Muscle of leg (tissue), 3 donors: ENCODE measurements at regions not wholly inside any gene's neighbourhood (a gene's known extent, or its start where the extent isn't known, plus 50 kb on each side); places are given as distances from the start of the nearest gene placed in this dataset.

Experiments used
- DNase-seq: peaks from one replicate; pipeline ENCODE4 v3.0.0; 2013
- H3K27ac ChIP-seq: one replicate; pipeline ENCODE4 v1.5.1; 2013; ENCODE audit warnings: mild to moderate bottlenecking, low read length, control low read depth
- H3K27me3 ChIP-seq: one replicate; pipeline ENCODE4 v1.6.1; 2013; ENCODE audit warnings: low read length; ENCODE audit not compliant: control insufficient read depth, insufficient read depth
- H3K36me3 ChIP-seq: one replicate; pipeline ENCODE4 v1.6.1; 2013; ENCODE audit warnings: low read length; ENCODE audit not compliant: control insufficient read depth, insufficient read depth
- H3K4me1 ChIP-seq: one replicate; pipeline ENCODE4 v1.6.1; 2013; ENCODE audit warnings: low read length; ENCODE audit not compliant: control insufficient read depth, insufficient read depth
- H3K4me3 ChIP-seq: one replicate; pipeline ENCODE4 v1.5.1; 2013; ENCODE audit warnings: low read length, control low read depth
- H3K9me3 ChIP-seq: replicated peaks from 2 replicates; pipeline ENCODE4 v1.6.1; 2013; ENCODE audit warnings: low read depth, low read length; ENCODE audit not compliant: control insufficient read depth
- WGBS: methylation state at CpG from one replicate; pipeline ENCODE4 v1.1.5; 2013; ENCODE audit warnings: missing lambda C conversion rate; ENCODE audit not compliant: insufficient coverage; 5-methylcytosine and 5-hydroxymethylcytosine counted together

DNA sequence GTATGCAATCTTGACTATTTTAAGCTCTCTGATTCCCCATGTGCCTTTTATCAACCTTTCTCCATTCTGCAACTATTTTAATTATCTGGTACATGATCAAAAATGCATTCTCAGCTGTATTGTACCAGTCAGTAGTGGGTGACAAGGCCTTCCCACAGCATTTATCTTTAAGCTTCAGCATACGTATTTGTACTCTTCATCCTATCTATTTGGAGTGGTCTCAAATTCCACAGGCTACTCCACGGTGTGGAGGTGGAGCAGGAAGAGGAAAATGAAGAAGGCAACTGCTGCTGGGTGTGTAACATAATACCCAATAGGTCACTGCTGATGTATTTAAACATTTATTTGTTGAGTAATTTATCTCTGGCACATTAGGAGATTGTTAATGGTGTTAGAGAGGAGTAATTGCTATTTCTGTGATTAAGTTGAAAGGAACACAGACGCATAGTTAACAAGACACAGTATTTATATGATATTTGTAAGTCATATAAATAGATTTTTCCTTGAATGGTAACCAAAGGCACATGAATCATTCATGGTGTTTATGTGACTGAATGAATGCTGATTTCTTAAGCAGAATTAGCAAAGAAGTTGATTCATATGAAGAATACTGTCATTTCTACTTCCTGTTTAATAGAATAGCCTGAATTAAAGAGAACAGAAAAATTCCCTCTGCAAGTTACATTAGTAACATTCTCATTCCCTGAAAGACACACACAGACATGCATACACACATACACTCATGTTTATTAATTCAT, 153.8 kb upstream of the NR3C1 start:
- peaks cover 9% of the 10 kb centered on the region for H3K4me1 ChIP-seq
- H3K27ac ChIP-seq, result no peak overlapping the region
- no peaks in the 10 kb centered on the region for H3K27me3 ChIP-seq
- H3K36me3 ChIP-seq, result no peaks in the 10 kb centered on the region
- WGBS, result no CpG with 5 or more reads among the region's 3 CpGs
- peak; percentile 27 for DNase-seq
- no peaks in the 10 kb centered on the region for H3K9me3 ChIP-seq
- H3K4me3 ChIP-seq, result no peak overlapping the region

GRCh38 chr5:143554918-143555477, 151.5 kb upstream of the NR3C1 start:
- H3K9me3 ChIP-seq, result no peaks in the 10 kb centered on the region
- H3K36me3 ChIP-seq, result no peaks in the 10 kb centered on the region
- no peaks in the 10 kb centered on the region for H3K27me3 ChIP-seq
- no peak for DNase-seq
- peaks cover 11% of the 10 kb centered on the region for H3K4me1 ChIP-seq
- H3K27ac ChIP-seq, result no peak overlapping the region
- H3K4me3 ChIP-seq, result no peak overlapping the region
- 100% methylated on average over 2 of the region's 4 CpGs for WGBS

DNA sequence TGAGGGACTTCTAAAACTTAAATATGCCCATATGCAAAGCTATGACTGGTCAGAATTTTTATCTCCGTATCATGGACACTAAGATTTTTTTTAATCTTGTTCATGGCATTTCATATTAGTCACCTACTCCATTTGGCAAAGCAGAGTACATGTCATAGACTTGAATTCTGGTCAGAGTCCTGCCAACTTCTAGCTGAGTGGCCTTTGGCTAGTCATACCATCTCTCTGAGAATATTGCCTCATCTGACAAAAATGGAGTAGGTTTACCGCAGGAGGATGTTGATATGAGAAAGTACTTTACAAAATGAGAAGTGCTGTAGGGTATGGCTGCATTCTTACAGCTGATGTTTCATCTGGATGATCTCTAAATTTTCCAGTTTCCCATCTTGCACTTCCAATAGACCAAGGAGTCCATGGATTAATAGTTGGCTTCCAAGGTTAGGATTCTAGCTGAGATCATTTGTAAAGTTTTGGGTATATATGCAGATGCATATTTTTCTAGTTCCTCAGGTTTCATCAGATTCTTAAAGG, 150.8 kb upstream of the NR3C1 start:
- no peak overlapping the region for H3K27ac ChIP-seq
- WGBS, result no CpG with 5 or more reads among the region's 2 CpGs
- no peak for DNase-seq
- H3K4me3 ChIP-seq, result no peak overlapping the region
- H3K27me3 ChIP-seq, result no peaks in the 10 kb centered on the region
- no peaks in the 10 kb centered on the region for H3K9me3 ChIP-seq
- H3K36me3 ChIP-seq, result no peaks in the 10 kb centered on the region
- peaks cover 11% of the 10 kb centered on the region for H3K4me1 ChIP-seq

GRCh38 chr5:143552680-143553079, 149.2 kb upstream of the NR3C1 start:
- Histone ChIP-seq H3K36me3 (no peaks in the 10 kb centered on the region), H3K9me3 (no peaks in the 10 kb centered on the region), H3K4me1 (peaks cover 2% of the 10 kb centered on the region), H3K27ac (no peak overlapping the region), H3K27me3 (no peaks in the 10 kb centered on the region), H3K4me3 (no peak overlapping the region)
- WGBS, result no CpG with 5 or more reads among the region's 1 CpG
- no peak for DNase-seq

DNA sequence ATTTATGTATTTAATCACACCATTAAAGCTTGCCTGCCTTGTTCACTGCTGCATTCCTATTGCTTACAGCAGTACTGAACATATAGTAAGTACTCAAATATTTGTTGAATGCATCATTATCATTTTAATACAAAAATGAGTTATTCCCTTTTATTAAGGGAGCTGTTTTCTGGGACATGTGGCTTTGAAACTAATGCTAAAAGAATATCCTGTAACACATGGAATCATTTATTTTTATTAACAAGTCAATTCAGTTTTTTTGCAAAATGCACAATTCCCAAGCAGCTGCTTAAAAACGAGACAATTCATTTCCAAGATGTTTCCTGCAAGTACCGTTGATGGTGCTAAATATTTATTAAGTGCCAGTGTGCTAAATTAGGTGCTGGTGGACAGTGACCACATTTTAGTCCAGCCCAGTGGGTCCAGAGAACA, 148.3 kb upstream of the NR3C1 start:
- Histone ChIP-seq H3K4me3 (no peak overlapping the region), H3K36me3 (no peaks in the 10 kb centered on the region), H3K9me3 (no peaks in the 10 kb centered on the region), H3K27me3 (no peaks in the 10 kb centered on the region), H3K4me1 (peaks cover 2% of the 10 kb centered on the region), H3K27ac (peak overlapping the region; percentile 38)
- peak; percentile 89 for DNase-seq
- WGBS, result 0% methylated on average over 2 of the region's 2 CpGs

- Histone ChIP-seq H3K36me3 (no peaks in the 10 kb centered on the region), H3K9me3 (no peaks in the 10 kb centered on the region), H3K27ac (no peak overlapping the region), H3K4me3 (no peak overlapping the region), H3K4me1 (peaks cover 2% of the 10 kb centered on the region), H3K27me3 (no peaks in the 10 kb centered on the region)
- no CpG with 5 or more reads among the region's 2 CpGs for WGBS
- peak; percentile 23 for DNase-seq
Measured at GRCh38 chr5:143550986-143551630, 147.6 kb upstream of the NR3C1 start.

GRCh38 chr5:143547342-143547741, 143.9 kb upstream of the NR3C1 start:
- no peak for DNase-seq
- no peaks in the 10 kb centered on the region for H3K27me3 ChIP-seq
- no peak overlapping the region for H3K27ac ChIP-seq
- no peaks in the 10 kb centered on the region for H3K36me3 ChIP-seq
- peaks cover 2% of the 10 kb centered on the region for H3K4me1 ChIP-seq
- no peaks in the 10 kb centered on the region for H3K9me3 ChIP-seq
- H3K4me3 ChIP-seq, result no peak overlapping the region

- no peak for DNase-seq
- H3K36me3 ChIP-seq, result no peaks in the 10 kb centered on the region
- no peaks in the 10 kb centered on the region for H3K9me3 ChIP-seq
- H3K4me1 ChIP-seq, result no peaks in the 10 kb centered on the region
- H3K27ac ChIP-seq, result no peak overlapping the region
- H3K27me3 ChIP-seq, result no peaks in the 10 kb centered on the region
- no peak overlapping the region for H3K4me3 ChIP-seq
Measured at GRCh38 chr5:143546394-143546793, 142.9 kb upstream of the NR3C1 start.

DNA sequence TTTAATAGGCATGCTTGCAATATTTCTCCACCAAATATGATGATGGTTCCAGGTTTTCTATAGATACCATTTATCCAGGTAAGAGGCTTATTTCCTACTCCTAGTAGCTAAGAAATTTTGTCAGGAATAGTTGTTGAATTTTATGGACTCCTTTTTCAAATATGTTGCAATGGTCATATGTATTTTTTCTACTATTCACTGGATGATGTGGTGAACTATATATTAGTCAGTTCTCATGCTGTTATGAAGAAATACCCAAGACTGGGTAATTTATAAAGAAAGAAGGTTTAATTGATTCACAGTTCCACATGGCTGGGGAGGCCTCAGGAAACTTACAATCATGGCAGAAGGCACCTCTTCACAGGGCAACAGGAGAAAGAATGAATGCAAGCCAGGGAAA, 141.1 kb upstream of the NR3C1 start:
- H3K27ac ChIP-seq, result no peak overlapping the region

DNA sequence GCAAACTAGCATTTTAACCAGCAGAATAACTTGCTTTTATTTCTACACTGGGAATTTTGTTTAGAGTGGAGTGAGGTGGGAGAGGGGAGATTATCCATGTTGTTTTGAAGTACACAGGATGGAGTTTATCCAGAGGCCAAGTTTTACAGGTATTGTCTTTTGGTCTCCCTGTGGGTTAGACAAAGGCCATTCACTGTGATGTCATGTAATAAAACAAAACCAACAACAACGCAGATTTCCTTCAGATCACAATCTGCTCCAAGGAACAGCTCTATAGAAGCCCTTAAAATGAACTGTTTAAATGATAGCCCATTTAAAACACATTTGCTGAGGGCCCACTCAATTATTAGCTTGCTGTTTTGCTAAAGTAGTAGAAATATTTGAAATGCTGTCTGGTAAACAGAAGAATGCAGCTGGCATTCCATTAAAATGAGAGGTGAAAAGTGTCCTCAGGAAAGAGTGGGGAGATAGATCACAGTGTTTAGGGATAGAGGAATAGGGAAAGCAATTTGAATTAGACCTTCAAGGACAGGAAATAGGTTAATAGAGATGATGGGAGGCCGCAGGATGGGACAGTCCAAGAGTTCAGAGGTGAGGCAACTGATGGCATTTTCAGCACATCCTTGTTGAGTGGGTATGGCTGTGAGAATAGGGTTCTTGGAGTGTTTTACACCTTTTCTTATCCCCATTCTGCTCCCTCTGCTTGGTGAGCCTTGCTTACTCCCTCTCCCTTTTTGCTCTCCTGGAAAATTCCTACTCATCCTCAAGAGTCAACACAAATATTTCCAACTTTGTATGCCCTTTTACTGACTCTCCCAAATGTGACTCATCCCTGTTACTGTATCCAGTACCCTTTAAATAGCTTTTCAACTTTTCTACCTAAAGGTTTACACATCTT, 140.1 kb upstream of the NR3C1 start:
- no peaks in the 10 kb centered on the region for H3K27me3 ChIP-seq
- H3K9me3 ChIP-seq, result peaks cover 8% of the 10 kb centered on the region
- no peaks in the 10 kb centered on the region for H3K36me3 ChIP-seq
- DNase-seq, result peak; percentile 40
- no peak overlapping the region for H3K4me3 ChIP-seq
- WGBS, result 50% methylated on average over 1 of the region's 2 CpGs
- no peak overlapping the region for H3K27ac ChIP-seq
- no peaks in the 10 kb centered on the region for H3K4me1 ChIP-seq

More for the DNA sequence above, 141.1 kb upstream of the NR3C1 start:
- Histone ChIP-seq H3K27me3 (no peaks in the 10 kb centered on the region), H3K4me1 (no peaks in the 10 kb centered on the region), H3K36me3 (no peaks in the 10 kb centered on the region), H3K4me3 (no peak overlapping the region), H3K9me3 (peaks cover 1% of the 10 kb centered on the region)
- no peak for DNase-seq
